ENCODE measurements at regions not wholly inside any gene's neighbourhood (a gene's known extent, or its start where the extent isn't known, plus 50 kb on each side); places are given as distances from the start of the nearest gene placed in this dataset.
A peak's percentile ranks its signal among the peaks of the same experiment; 100 is the strongest.

- no peak for DNase-seq (ENCODE audit: extremely low read depth in 1 of 11, low read depth in 9 of 11, low spot score in 4 of 11)
Observed at GRCh38 chr9:115169003-115169402, 51.0 kb upstream of the TNC start.

- no peak for DNase-seq (ENCODE audit: extremely low read depth in 1 of 11, low read depth in 9 of 11, low spot score in 4 of 11)
Observed at GRCh38 chr9:115170358-115171073, 52.6 kb upstream of the TNC start.

GRCh38 chr9:115171921-115172388 is 54.0 kb upstream of the TNC start:
- DNase-seq (ENCODE audit: extremely low read depth in 1 of 11, low read depth in 9 of 11, low spot score in 4 of 11), result peak; percentile 15 to 81 (median 51)

GRCh38 chr9:115182264-115182663 is 64.3 kb upstream of the TNC start:
- no peak for DNase-seq (ENCODE audit: extremely low read depth in 1 of 11, low read depth in 9 of 11, low spot score in 4 of 11)

GRCh38 chr9:115183436-115183835 is 65.5 kb upstream of the TNC start:
- peak in 1 of 11 donors; percentile 41 for DNase-seq (ENCODE audit: extremely low read depth in 1 of 11, low read depth in 9 of 11, low spot score in 4 of 11)

GRCh38 chr9:115189686-115190085 is 71.7 kb upstream of the TNC start:
- no peak for DNase-seq (ENCODE audit: extremely low read depth in 1 of 11, low read depth in 9 of 11, low spot score in 4 of 11)

- DNase-seq (ENCODE audit: extremely low read depth in 1 of 11, low read depth in 9 of 11, low spot score in 4 of 11), result no peak
Observed at GRCh38 chr9:115191667-115192066, 73.7 kb upstream of the TNC start.

- no peak for DNase-seq (ENCODE audit: extremely low read depth in 1 of 11, low read depth in 9 of 11, low spot score in 4 of 11)
Observed at GRCh38 chr9:115192280-115192679, 74.3 kb upstream of the TNC start.

- no peak for DNase-seq (ENCODE audit: extremely low read depth in 1 of 11, low read depth in 9 of 11, low spot score in 4 of 11)
Observed at GRCh38 chr9:115192835-115193525, 75.0 kb upstream of the TNC start.

- no peak for DNase-seq (ENCODE audit: extremely low read depth in 1 of 11, low read depth in 9 of 11, low spot score in 4 of 11)
Observed at GRCh38 chr9:115193777-115194176, 75.8 kb upstream of the TNC start.

- no peak for DNase-seq (ENCODE audit: extremely low read depth in 1 of 11, low read depth in 9 of 11, low spot score in 4 of 11)
Observed at GRCh38 chr9:115194216-115194615, 76.3 kb upstream of the TNC start.

- DNase-seq (ENCODE audit: extremely low read depth in 1 of 11, low read depth in 9 of 11, low spot score in 4 of 11), result no peak
Observed at GRCh38 chr9:115195912-115196311, 78.0 kb upstream of the TNC start.

GRCh38 chr9:115196919-115197318 is 79.0 kb upstream of the TNC start:
- DNase-seq (ENCODE audit: extremely low read depth in 1 of 11, low read depth in 9 of 11, low spot score in 4 of 11), result no peak

- peak in 7 of 11 donors; percentile 26 to 71 (median 47) for DNase-seq (ENCODE audit: extremely low read depth in 1 of 11, low read depth in 9 of 11, low spot score in 4 of 11)
Observed at GRCh38 chr9:115198001-115198400, 80.0 kb upstream of the TNC start.

- DNase-seq (ENCODE audit: extremely low read depth in 1 of 11, low read depth in 9 of 11, low spot score in 4 of 11), result no peak
Observed at GRCh38 chr9:115200711-115201505, 83.0 kb upstream of the TNC start.

GRCh38 chr9:115202181-115202580 is 84.2 kb upstream of the TNC start:
- no peak for DNase-seq (ENCODE audit: extremely low read depth in 1 of 11, low read depth in 9 of 11, low spot score in 4 of 11)

- peak in 3 of 11 donors; percentile 21 to 49 (median 49) for DNase-seq (ENCODE audit: extremely low read depth in 1 of 11, low read depth in 9 of 11, low spot score in 4 of 11)
Observed at GRCh38 chr9:115202960-115203751, 85.2 kb upstream of the TNC start.

- no peak for DNase-seq (ENCODE audit: extremely low read depth in 1 of 11, low read depth in 9 of 11, low spot score in 4 of 11)
Observed at GRCh38 chr9:115204904-115205453, 87.0 kb upstream of the TNC start.
